ENCODE measurements at regions not wholly inside any gene's neighbourhood (a gene's known extent, or its start where the extent isn't known, plus 50 kb on each side); places are given as distances from the start of the nearest gene placed in this dataset.

DNA sequence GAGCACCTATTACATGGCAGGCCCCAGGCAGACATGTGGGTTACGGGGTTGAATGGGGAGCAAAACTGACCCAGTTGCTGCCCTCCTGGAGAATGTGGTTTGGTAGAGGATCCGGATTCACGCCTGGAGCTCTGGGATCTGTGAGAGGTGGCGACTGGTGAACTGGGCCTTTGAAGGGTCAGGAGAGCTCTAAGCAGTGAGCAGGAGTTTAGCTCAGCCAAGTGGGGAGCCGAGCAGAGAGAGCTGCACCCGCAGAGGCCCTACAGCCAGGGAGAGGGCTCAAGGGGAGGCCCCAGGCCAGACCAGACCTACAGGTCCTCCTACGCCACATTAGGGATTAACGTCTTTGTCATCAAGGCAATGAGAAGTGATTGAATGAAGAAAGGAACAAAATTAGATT lies 179.8 kb upstream of the TLE3 start:
- DNase-seq (ENCODE audit: low read depth): no peak

DNA sequence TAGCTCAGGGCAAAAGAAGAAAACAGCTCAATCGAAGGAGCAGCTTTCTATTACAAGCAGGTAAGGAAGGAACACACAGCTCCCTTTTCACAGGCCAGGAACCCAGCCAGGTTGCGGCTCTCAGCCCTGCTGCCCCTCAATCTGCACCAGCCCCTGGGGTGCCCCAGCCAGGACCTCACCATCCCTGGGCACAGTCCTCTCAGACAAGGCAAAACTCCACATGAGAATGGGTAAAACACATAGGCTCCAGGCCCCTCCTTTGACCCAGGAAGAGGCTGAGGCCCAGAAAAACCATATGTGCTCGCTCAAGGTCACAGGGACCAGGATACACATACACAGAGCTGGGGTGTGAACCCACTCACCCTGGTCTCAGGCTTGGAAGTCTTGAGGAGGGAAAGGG lies 178.7 kb upstream of the TLE3 start:
- DNase-seq (ENCODE audit: low read depth): no peak

DNA sequence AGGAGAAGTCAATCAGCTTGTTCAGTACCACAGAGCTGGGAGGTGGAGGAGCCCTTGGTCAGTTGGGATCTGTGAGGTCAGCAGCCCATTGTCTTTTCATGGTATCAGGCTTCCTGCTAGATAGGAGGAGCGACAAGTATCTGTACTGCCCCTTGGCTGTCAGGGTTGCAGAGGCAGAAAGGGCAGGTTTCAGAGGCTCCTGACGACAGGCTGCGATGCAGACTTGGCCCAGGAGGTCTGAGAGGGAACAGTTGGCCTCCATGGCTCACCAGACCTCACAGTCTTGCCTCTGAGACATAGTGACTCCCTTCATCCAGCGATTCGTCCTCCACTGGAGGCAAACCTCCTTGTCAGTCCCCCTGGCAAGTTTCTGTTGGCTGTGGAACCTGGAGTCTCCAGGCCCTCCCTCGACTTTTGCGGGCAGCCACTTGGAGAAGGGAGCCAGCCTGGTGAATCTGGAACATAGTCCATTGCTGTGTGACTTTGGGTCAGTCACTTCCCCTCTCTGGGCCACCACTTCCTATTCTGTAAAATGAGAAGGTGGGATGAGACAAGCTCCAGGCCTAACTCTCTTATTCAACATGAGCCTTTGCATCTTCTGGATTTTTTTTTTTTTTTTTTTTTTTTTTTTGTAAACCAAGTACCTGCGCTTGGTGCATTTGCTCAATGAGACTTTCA lies 177.9 kb upstream of the TLE3 start:
- DNase-seq (ENCODE audit: low read depth): no peak

- no peak for DNase-seq (ENCODE audit: low read depth)
Observed at GRCh38 chr15:70274908-70275307, 177.2 kb upstream of the TLE3 start.

GRCh38 chr15:70274255-70274880 lies 176.7 kb upstream of the TLE3 start:
- no peak for DNase-seq (ENCODE audit: low read depth)

GRCh38 chr15:70273808-70274207 lies 176.1 kb upstream of the TLE3 start:
- no peak for DNase-seq (ENCODE audit: low read depth)

DNA sequence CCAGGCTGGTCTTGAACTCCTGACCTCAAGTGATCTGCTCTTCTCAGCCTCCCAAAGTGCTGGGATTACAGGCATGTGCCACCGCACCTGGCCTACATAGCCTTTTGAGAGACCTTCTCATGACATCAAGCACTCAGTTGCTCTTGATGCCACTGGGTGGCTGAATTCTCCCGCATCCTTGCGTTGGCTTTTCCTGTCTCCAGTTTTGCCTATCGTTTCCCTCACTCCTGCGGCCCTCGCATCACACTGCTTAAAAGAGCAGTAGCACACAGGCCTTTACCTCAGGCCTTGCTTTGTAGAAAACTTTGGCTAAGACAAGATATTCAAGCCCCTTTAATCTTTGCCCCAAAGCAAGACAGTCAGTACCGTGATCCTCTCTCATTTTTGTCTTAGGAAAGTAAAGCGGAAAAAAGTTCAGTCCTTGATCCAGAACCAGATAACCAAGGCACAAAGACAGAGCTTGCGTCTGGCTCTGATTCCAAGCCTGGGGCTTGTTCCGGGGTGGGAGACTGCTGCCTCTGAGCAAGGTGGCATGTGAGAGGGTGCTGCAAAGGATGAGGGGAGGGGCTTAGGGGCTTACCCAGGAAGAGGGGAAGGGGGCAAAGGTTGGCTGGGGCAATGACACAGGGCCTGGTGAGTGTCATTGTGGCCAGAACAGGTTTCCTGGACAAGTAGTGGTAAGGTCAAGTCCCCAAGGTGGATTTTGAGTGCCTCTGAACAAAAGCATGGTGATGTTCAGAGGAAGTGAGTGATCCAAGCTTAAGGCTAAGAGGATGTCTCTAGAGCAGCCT lies 175.0 kb upstream of the TLE3 start:
- no peak for DNase-seq (ENCODE audit: low read depth)

GRCh38 chr15:70271422-70272088 lies 173.8 kb upstream of the TLE3 start:
- peak; percentile 66 for DNase-seq (ENCODE audit: low read depth)

- DNase-seq (ENCODE audit: low read depth): no peak
Observed at GRCh38 chr15:70270752-70271111, 173.0 kb upstream of the TLE3 start.

GRCh38 chr15:70269991-70270751 lies 172.5 kb upstream of the TLE3 start:
- no peak for DNase-seq (ENCODE audit: low read depth)

GRCh38 chr15:70269311-70269911 lies 171.7 kb upstream of the TLE3 start:
- DNase-seq (ENCODE audit: low read depth): no peak

DNA sequence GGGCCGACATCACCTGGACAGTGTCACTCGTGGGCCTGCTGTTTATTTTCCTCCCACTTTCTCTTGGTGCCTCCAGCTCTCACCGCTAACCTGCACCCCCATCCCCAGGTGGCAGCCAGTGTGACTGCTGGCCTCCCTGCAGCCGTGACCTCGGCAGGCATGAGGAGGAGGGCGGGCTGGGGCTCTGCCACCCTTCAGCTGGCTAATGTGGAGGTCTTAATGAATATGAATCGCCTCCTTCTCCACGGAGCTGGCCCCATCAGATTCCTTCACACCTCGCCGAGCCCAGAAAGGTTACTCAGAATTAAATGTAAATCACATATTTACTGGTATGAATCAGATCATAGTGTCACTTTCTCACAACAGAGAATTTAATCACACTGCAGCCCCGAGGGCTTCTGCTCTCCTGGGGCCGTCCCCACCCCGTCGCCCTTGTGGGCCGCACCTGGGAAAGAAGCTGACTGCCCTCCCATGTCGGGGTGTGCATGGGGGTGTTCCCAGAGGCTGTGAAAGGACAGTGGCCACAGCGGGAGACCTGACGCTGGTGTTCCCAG lies 171.1 kb upstream of the TLE3 start:
- DNase-seq (ENCODE audit: low read depth): no peak

GRCh38 chr15:70267879-70268278 lies 170.2 kb upstream of the TLE3 start:
- DNase-seq (ENCODE audit: low read depth): no peak

GRCh38 chr15:70267306-70267705 lies 169.6 kb upstream of the TLE3 start:
- DNase-seq (ENCODE audit: low read depth): no peak

DNA sequence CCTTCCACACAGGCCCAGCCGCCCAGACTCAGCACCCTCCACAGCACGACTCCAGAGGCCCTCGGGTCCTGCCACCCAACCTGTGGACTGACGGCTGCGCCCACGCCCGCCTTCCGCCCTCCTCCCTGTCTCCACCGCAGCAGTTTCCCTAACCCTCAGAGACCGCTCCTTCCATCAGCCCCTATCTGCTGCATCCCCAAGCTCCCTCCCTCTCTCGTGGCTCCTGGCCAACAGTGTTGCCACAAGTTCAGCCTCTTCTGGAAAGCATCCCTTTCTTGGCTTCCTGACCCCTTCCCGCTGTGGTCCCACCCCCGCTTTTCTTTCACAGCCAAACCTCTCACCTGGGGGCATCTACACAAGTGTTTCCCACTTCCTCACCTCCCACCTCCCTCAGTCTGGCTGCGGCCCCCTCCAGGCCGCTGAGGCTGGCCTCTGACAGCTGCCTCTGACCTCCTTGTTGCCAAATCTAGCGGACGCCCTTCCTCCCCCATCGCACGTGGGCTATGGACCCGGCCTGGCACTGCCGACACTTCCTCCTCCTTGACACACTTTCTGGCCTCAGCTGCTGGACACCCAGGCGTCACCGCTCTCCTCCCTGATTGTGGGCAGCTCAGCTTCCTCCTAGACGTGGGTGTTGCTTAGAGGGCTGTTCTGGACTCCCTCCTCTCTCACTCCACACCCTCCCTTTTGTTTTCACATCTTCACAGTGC lies 168.8 kb upstream of the TLE3 start:
- no peak for DNase-seq (ENCODE audit: low read depth)

GRCh38 chr15:70265986-70266385 lies 168.3 kb upstream of the TLE3 start:
- DNase-seq (ENCODE audit: low read depth): no peak

- DNase-seq (ENCODE audit: low read depth): no peak
Observed at GRCh38 chr15:70265466-70265978, 167.8 kb upstream of the TLE3 start.

GRCh38 chr15:70264738-70265465 lies 167.2 kb upstream of the TLE3 start:
- DNase-seq (ENCODE audit: low read depth): no peak

GRCh38 chr15:70264014-70264582 lies 166.4 kb upstream of the TLE3 start:
- DNase-seq (ENCODE audit: low read depth): no peak
